TTC549 (cell line): ENCODE measurements at regions not wholly inside any gene's neighbourhood (a gene's known extent, or its start where the extent isn't known, plus 50 kb on each side); places are given as distances from the start of the nearest gene placed in this dataset.

Experiments
- FAIRE-seq: peaks from 2 replicates; lab custom pipeline; 2012; peaks lifted over from hg19 to GRCh38; lab: Jason Lieb, UNC

GRCh38 chr16:51766739-51767138, 615.7 kb upstream of the SALL1 start:
- FAIRE-seq, result no peak

- peak; percentile 22 for FAIRE-seq
These were observed 612.1 kb upstream of the SALL1 start for GRCh38 chr16:51763072-51763661.

- peak; percentile 28 for FAIRE-seq
These were observed 611.3 kb upstream of the SALL1 start for GRCh38 chr16:51762081-51762996.

GRCh38 chr16:51761001-51761400, 609.9 kb upstream of the SALL1 start:
- FAIRE-seq, result no peak

GRCh38 chr16:51759999-51760398, 608.9 kb upstream of the SALL1 start:
- no peak for FAIRE-seq

GRCh38 chr16:51759329-51759728, 608.3 kb upstream of the SALL1 start:
- FAIRE-seq, result peak; percentile 89

GRCh38 chr16:51757921-51758479, 606.9 kb upstream of the SALL1 start:
- peak; percentile 53 for FAIRE-seq

- no peak for FAIRE-seq
These were observed 606.4 kb upstream of the SALL1 start for GRCh38 chr16:51757505-51757904.

- FAIRE-seq, result no peak
These were observed 606.0 kb upstream of the SALL1 start for GRCh38 chr16:51757124-51757470.

GRCh38 chr16:51756447-51757123, 605.5 kb upstream of the SALL1 start:
- FAIRE-seq, result no peak

- no peak for FAIRE-seq
These were observed 604.7 kb upstream of the SALL1 start for GRCh38 chr16:51755577-51756355.

GRCh38 chr16:51755039-51755501, 604.0 kb upstream of the SALL1 start:
- FAIRE-seq, result no peak

- FAIRE-seq, result peak; percentile 79
These were observed 602.5 kb upstream of the SALL1 start for GRCh38 chr16:51753467-51754127.

- no peak for FAIRE-seq
These were observed 601.4 kb upstream of the SALL1 start for GRCh38 chr16:51752438-51752995.

GRCh38 chr16:51747329-51747728, 596.3 kb upstream of the SALL1 start:
- FAIRE-seq, result no peak

- no peak for FAIRE-seq
These were observed 583.1 kb upstream of the SALL1 start for GRCh38 chr16:51734220-51734619.

- FAIRE-seq, result no peak
These were observed 582.1 kb upstream of the SALL1 start for GRCh38 chr16:51733181-51733580.

GRCh38 chr16:51731160-51731559, 580.1 kb upstream of the SALL1 start:
- no peak for FAIRE-seq

GRCh38 chr16:51723036-51723724, 572.1 kb upstream of the SALL1 start:
- FAIRE-seq, result peak; percentile 92

GRCh38 chr16:51722467-51722866, 571.4 kb upstream of the SALL1 start:
- FAIRE-seq, result no peak
